COLO668 (cell line): ENCODE measurements at regions not wholly inside any gene's neighbourhood (a gene's known extent, or its start where the extent isn't known, plus 50 kb on each side); places are given as distances from the start of the nearest gene placed in this dataset.

Experiments used
- DNase-seq: peaks from one replicate; lab custom pipeline; 2025; ENCODE audit not compliant: unreplicated experiment; lab: John Stamatoyannopoulos, UW

GRCh38 chr14:84001023-84001422 is 1528.9 kb upstream of the FLRT2 start:
- no peak for DNase-seq

- DNase-seq: no peak
Measured at GRCh38 chr14:84003346-84003745, 1526.6 kb upstream of the FLRT2 start.

- DNase-seq: no peak
Measured at GRCh38 chr14:84006643-84007155, 1523.2 kb upstream of the FLRT2 start.

- no peak for DNase-seq
Measured at GRCh38 chr14:84013424-84013823, 1516.5 kb upstream of the FLRT2 start.

GRCh38 chr14:84017495-84017894 is 1512.4 kb upstream of the FLRT2 start:
- no peak for DNase-seq

- no peak for DNase-seq
Measured at GRCh38 chr14:84021433-84021832, 1508.5 kb upstream of the FLRT2 start.

- no peak for DNase-seq
Measured at GRCh38 chr14:84024231-84024820, 1505.6 kb upstream of the FLRT2 start.

- no peak for DNase-seq
Measured at GRCh38 chr14:84025106-84026012, 1504.6 kb upstream of the FLRT2 start.

- no peak for DNase-seq
Measured at GRCh38 chr14:84027351-84027750, 1502.6 kb upstream of the FLRT2 start.

GRCh38 chr14:84028080-84028604 is 1501.8 kb upstream of the FLRT2 start:
- DNase-seq: no peak

- no peak for DNase-seq
Measured at GRCh38 chr14:84029246-84029645, 1500.7 kb upstream of the FLRT2 start.

- DNase-seq: no peak
Measured at GRCh38 chr14:84029720-84030119, 1500.2 kb upstream of the FLRT2 start.

- no peak for DNase-seq
Measured at GRCh38 chr14:84036840-84037239, 1493.1 kb upstream of the FLRT2 start.

- DNase-seq: no peak
Measured at GRCh38 chr14:84037593-84037992, 1492.4 kb upstream of the FLRT2 start.

GRCh38 chr14:84040101-84040500 is 1489.8 kb upstream of the FLRT2 start:
- DNase-seq: no peak

GRCh38 chr14:84041421-84041820 is 1488.5 kb upstream of the FLRT2 start:
- DNase-seq: no peak

- DNase-seq: no peak
Measured at GRCh38 chr14:84042992-84043391, 1487.0 kb upstream of the FLRT2 start.

- no peak for DNase-seq
Measured at GRCh38 chr14:84064316-84065125, 1465.4 kb upstream of the FLRT2 start.

- no peak for DNase-seq
Measured at GRCh38 chr14:84065811-84066210, 1464.1 kb upstream of the FLRT2 start.

- DNase-seq: no peak
Measured at GRCh38 chr14:84068288-84068687, 1461.7 kb upstream of the FLRT2 start.

GRCh38 chr14:84071061-84071460 is 1458.9 kb upstream of the FLRT2 start:
- no peak for DNase-seq
